ENCODE measurements at regions not wholly inside any gene's neighbourhood (a gene's known extent, or its start where the extent isn't known, plus 50 kb on each side); places are given as distances from the start of the nearest gene placed in this dataset.

GRCh38 chr4:31045724-31046318 is 325.7 kb downstream of the PCDH7 start:
- BruUV-seq (replicated peaks): no TSS peak
- DNase-seq (peak; percentile 65), ATAC-seq (peak; percentile 67)
- CTCF ChIA-PET: no interaction called here
- Histone ChIP-seq H3K9ac (ENCODE audit: low read length) (no peak overlapping the region), H2AFZ (ENCODE audit: low read length) (no peak overlapping the region), H3K4me2 (ENCODE audit: low read length) (0 out of 2 replicates have a peak overlapping the region, but pooled peaks have one; percentile 44), H4K20me1 (ENCODE audit: low read length) (no peaks in the 10 kb centered on the region), H3F3A (ENCODE audit: low read length, unreplicated experiment) (no peaks in the 10 kb centered on the region), H3K79me2 (ENCODE audit: low read length) (no peaks in the 10 kb centered on the region), H3K27ac (ENCODE audit: low read length) (no peak overlapping the region), H3K9me3 (ENCODE audit: low read length) (no peaks in the 10 kb centered on the region), H3K4me3 (ENCODE audit: low read length) (no peak overlapping the region), H3K36me3 (ENCODE audit: low read depth, low read length) (no peaks in the 10 kb centered on the region), H3K27me3 (ENCODE audit: low read length) (no peaks in the 10 kb centered on the region), H3K4me1 (ENCODE audit: insufficient read depth, low read length) (peaks cover 8% of the 10 kb centered on the region; the same call in 1 of the 2 replicates), H3K9me2 (replicated peaks; ENCODE audit: low read length) (no peaks in the 10 kb centered on the region)
- TF ChIP-seq EZH2 (IDR thresholded peaks at IDR 0.05; ENCODE audit: low read length, unreplicated experiment) (no peak), CTCF (conservative IDR thresholded peaks at IDR 0.05; ENCODE audit: low read depth, low read length) (peak; percentile 72)
- POLR2A ChIA-PET (ENCODE audit: unreplicated experiment): no interaction called here
- intact Hi-C loops (cut with micrococcal nuclease): loop anchor here (2.0 to 10.0 kb wide), 7 partner anchors 43 to 629 kb away; no protein-coding TSS in a partner anchor

GRCh38 chr4:31051151-31051550 is 331.0 kb downstream of the PCDH7 start:
- Histone ChIP-seq H3K4me3 (ENCODE audit: low read length) (no peak overlapping the region), H3K9ac (ENCODE audit: low read length) (no peak overlapping the region), H3K9me2 (replicated peaks; ENCODE audit: low read length) (no peaks in the 10 kb centered on the region), H3K9me3 (ENCODE audit: low read length) (no peaks in the 10 kb centered on the region), H3F3A (ENCODE audit: low read length, unreplicated experiment) (no peaks in the 10 kb centered on the region), H3K4me1 (ENCODE audit: insufficient read depth, low read length) (no peaks in the 10 kb centered on the region), H3K27ac (ENCODE audit: low read length) (no peak overlapping the region), H4K20me1 (ENCODE audit: low read length) (no peaks in the 10 kb centered on the region), H3K36me3 (ENCODE audit: low read depth, low read length) (no peaks in the 10 kb centered on the region), H3K27me3 (ENCODE audit: low read length) (no peaks in the 10 kb centered on the region), H3K79me2 (ENCODE audit: low read length) (no peaks in the 10 kb centered on the region), H3K4me2 (ENCODE audit: low read length) (no peak overlapping the region), H2AFZ (ENCODE audit: low read length) (no peak overlapping the region)
- DNase-seq (no peak), ATAC-seq (no peak)
- BruUV-seq (replicated peaks): no TSS peak
- TF ChIP-seq EZH2 (IDR thresholded peaks at IDR 0.05; ENCODE audit: low read length, unreplicated experiment) (no peak), EZH2phosphoT487 (IDR thresholded peaks at IDR 0.05; ENCODE audit: borderline replicate concordance, low read length) (no peak)
- POLR2A ChIA-PET (ENCODE audit: unreplicated experiment): no interaction called here
- intact Hi-C loops (cut with micrococcal nuclease): no loop called here
- CTCF ChIA-PET: no interaction called here

DNA sequence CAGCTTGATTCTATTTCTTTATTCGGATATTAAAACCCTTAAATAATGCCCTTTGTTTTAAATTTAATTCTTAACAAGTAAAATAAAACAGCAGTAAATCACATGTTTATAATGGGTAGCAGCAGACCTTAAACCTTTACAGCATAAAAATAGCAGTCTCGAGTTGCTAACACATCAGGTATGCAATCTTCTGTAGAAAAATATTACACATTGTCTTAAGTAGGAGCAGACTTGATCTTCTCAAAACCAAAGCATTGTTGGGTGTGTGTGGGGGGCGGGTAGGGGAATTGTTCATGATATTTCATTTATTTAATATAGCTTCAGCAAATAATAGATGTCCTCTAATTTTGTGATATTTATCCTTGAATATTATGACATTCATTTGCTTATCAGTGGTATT is 331.4 kb downstream of the PCDH7 start:
- no peak for ATAC-seq

More for the DNA sequence above, 331.4 kb downstream of the PCDH7 start:
- no TSS peak for BruUV-seq (replicated peaks)
- ChIA-PET POLR2A (ENCODE audit: unreplicated experiment) (no interaction called here), CTCF (no interaction called here)
- intact Hi-C loops (cut with micrococcal nuclease): no loop called here
- H3K27me3 ChIP-seq (ENCODE audit: low read length): no peaks in the 10 kb centered on the region
- no peaks in the 10 kb centered on the region for H3K9me2 ChIP-seq (replicated peaks; ENCODE audit: low read length)
- H3K4me1 ChIP-seq (ENCODE audit: insufficient read depth, low read length): no peaks in the 10 kb centered on the region
- no peak overlapping the region for H2AFZ ChIP-seq (ENCODE audit: low read length)
- H3K36me3 ChIP-seq (ENCODE audit: low read depth, low read length): no peaks in the 10 kb centered on the region
- no peaks in the 10 kb centered on the region for H4K20me1 ChIP-seq (ENCODE audit: low read length)
- no peaks in the 10 kb centered on the region for H3K79me2 ChIP-seq (ENCODE audit: low read length)
- DNase-seq: no peak
- TF ChIP-seq EZH2 (IDR thresholded peaks at IDR 0.05; ENCODE audit: low read length, unreplicated experiment): no peak
- no peak for TF ChIP-seq EZH2phosphoT487 (IDR thresholded peaks at IDR 0.05; ENCODE audit: borderline replicate concordance, low read length)
- TF ChIP-seq CTCF (conservative IDR thresholded peaks at IDR 0.05; ENCODE audit: low read depth, low read length): no peak
- H3K9me3 ChIP-seq (ENCODE audit: low read length): no peaks in the 10 kb centered on the region
- no peaks in the 10 kb centered on the region for H3F3A ChIP-seq (ENCODE audit: low read length, unreplicated experiment)
- H3K4me2 ChIP-seq (ENCODE audit: low read length): no peak overlapping the region
- no peak overlapping the region for H3K27ac ChIP-seq (ENCODE audit: low read length)
- no peak overlapping the region for H3K9ac ChIP-seq (ENCODE audit: low read length)
- no peak overlapping the region for H3K4me3 ChIP-seq (ENCODE audit: low read length)
